Activated CD4-positive, alpha-beta T cell treated with anti-CD3 and anti-CD28 coated beads for 36 hours (primary cell): ENCODE measurements at regions not wholly inside any gene's neighbourhood (a gene's known extent, or its start where the extent isn't known, plus 50 kb on each side); places are given as distances from the start of the nearest gene placed in this dataset.
A peak's percentile ranks its signal among the peaks of the same experiment; 100 is the strongest.

Source experiments
- ATAC-seq: fragments of 200-7000 bp; cut with Tn5 transposase; one replicate; pipeline ENCODE4 v1.10.0; 2021; ENCODE audit warnings: mild to moderate bottlenecking, moderate library complexity
- CTCF ChIA-PET: fragments of 350-600 bp; sonication (Branson Sonifier 250); formaldehyde crosslinking; loops from one replicate; lab custom pipeline; 2021; ENCODE audit warnings: antibody characterized with exemption; lab: Charles Lee
- POLR2A ChIA-PET: fragments of 350-600 bp; sonication (Branson Sonifier 250); formaldehyde crosslinking; loops from one replicate; lab custom pipeline; 2021; ENCODE audit warnings: antibody characterized with exemption, inconsistent platforms; lab: Charles Lee
- DNase-seq: peaks from one replicate; pipeline ENCODE4 v3.0.0-alpha.2; 2020
- H3K27ac Mint-ChIP-seq: one replicate; pipeline ENCODE4 v1.8.0; 2021; ENCODE audit warnings: mixed read lengths
- H3K27me3 Mint-ChIP-seq: one replicate; pipeline ENCODE4 v1.8.0; 2021; ENCODE audit warnings: mixed read lengths
- H3K36me3 Mint-ChIP-seq: one replicate; pipeline ENCODE4 v1.8.0; 2021; ENCODE audit warnings: low read depth, mixed read lengths
- H3K4me1 Mint-ChIP-seq: one replicate; pipeline ENCODE4 v1.8.0; 2021; ENCODE audit warnings: mixed read lengths
- H3K4me3 Mint-ChIP-seq: one replicate; pipeline ENCODE4 v1.8.0; 2021; ENCODE audit warnings: mild to moderate bottlenecking, moderate library complexity, mixed read lengths
- H3K9me3 Mint-ChIP-seq: one replicate; pipeline ENCODE4 v1.8.0; 2021; ENCODE audit warnings: low read depth, mixed read lengths
- intact Hi-C, 2 experiments: fragments of 100-400 bp; cut with DNase I in 1 of 2; cut with micrococcal nuclease in 1 of 2; formaldehyde crosslinking; loops; one replicate each; pipeline versions ENCODE4 v1.14.2 to v1.15.1; 2022 to 2024; cut with DNase I, micrococcal nuclease

DNA sequence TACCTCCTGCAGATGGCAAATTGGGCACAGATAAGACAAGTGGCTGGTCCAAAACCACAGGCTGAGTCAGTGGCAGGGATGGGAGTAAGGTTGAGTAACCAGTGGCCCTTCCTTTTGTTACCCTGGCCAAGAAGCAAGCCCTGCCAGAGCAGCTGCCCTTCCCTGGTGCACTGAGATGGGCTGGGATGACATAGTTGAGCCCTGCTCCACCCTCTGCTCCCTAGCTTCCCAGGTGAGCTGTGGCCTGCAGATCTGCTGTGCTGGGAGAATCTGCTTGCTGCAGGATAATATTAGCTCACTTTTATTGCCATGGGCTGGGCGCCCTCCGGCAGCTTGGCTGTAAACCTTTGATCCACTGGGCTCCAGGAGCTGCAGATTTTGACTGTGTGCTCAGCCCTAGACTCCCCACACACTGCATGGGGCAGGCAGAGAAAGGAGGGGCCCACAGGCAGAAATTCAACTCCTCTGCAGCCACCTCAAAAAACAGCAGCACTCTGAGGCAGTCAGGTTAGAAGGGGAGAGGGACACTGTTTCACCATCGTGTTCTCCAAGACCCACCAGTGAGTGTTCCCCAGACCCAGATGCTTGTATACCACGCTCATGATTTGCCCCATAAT is 101.8 kb downstream of the CBLN1 start:
- H3K4me3 Mint-ChIP-seq = no peak overlapping the region
- intact Hi-C loops = loop anchor here in 1 of 2 experiments (10.0 kb wide), 1 partner anchor 495 kb away; no protein-coding TSS in a partner anchor
- H3K27me3 Mint-ChIP-seq = peaks cover 7% of the 10 kb centered on the region
- no peaks in the 10 kb centered on the region for H3K4me1 Mint-ChIP-seq
- CTCF ChIA-PET = no interaction called here
- H3K27ac Mint-ChIP-seq = no peak overlapping the region
- POLR2A ChIA-PET = no interaction called here
- no peaks in the 10 kb centered on the region for H3K36me3 Mint-ChIP-seq
- ATAC-seq (no peak), DNase-seq (no peak)
- peaks cover 2% of the 10 kb centered on the region for H3K9me3 Mint-ChIP-seq

- Mint-ChIP-seq H3K9me3 (no peaks in the 10 kb centered on the region), H3K4me3 (no peak overlapping the region), H3K36me3 (no peaks in the 10 kb centered on the region), H3K27me3 (no peaks in the 10 kb centered on the region), H3K4me1 (no peaks in the 10 kb centered on the region), H3K27ac (no peak overlapping the region)
- ChIA-PET POLR2A (no interaction called here), CTCF (no interaction called here)
- intact Hi-C loops = no loop called here
- ATAC-seq (no peak), DNase-seq (no peak)
Measured at GRCh38 chr16:49168126-49168525, 113.5 kb downstream of the CBLN1 start.

DNA sequence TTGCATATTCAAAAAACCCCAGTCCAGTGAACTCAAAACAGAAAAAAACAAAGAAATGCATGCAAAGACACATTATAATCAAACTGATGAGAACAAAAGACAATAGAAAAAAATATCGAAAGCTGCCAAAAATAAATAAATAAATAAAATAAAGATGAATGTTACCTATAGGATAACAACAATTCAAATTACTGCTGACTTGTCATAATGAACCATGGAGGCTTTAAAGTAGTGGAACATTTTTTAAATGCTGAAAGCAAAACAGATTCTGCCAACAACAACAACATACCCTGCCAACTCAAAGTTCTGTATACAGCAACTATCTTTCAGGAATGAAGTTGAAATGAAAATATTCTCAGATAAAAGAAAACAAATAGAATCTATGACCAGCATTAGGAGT is 116.6 kb downstream of the CBLN1 start:
- peaks cover 2% of the 10 kb centered on the region for H3K27me3 Mint-ChIP-seq
- intact Hi-C loops = no loop called here
- DNase-seq (no peak), ATAC-seq (no peak)
- POLR2A ChIA-PET = no interaction called here
- no peak overlapping the region for H3K4me3 Mint-ChIP-seq
- no peaks in the 10 kb centered on the region for H3K36me3 Mint-ChIP-seq
- H3K27ac Mint-ChIP-seq = no peak overlapping the region
- CTCF ChIA-PET = no interaction called here
- H3K9me3 Mint-ChIP-seq = peaks cover 5% of the 10 kb centered on the region
- no peaks in the 10 kb centered on the region for H3K4me1 Mint-ChIP-seq

DNA sequence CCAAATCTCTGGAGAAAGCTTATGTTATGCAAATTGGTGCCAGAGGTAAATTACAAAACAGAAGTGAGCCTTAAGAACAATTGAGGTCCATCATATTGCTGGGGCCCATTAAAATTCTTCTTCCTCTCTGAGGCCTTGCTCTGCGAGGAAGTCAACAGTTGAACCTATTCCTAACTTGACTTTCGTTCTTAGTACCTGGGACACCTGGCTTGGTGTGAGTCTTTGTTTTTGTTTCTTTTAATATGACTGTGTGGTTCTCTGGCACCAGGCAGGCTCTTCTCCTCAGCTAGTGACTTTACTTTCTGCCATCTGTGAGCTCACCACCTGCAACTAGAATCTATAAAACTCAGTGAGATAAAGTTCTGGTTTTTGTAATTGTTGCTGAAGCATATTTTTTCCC is 120.4 kb downstream of the CBLN1 start:
- CTCF ChIA-PET = no interaction called here
- ATAC-seq (no peak), DNase-seq (no peak)
- Mint-ChIP-seq H3K4me3 (no peak overlapping the region), H3K27me3 (peaks cover 2% of the 10 kb centered on the region), H3K27ac (no peak overlapping the region), H3K4me1 (no peaks in the 10 kb centered on the region), H3K36me3 (no peaks in the 10 kb centered on the region), H3K9me3 (peaks cover 16% of the 10 kb centered on the region)
- intact Hi-C loops = no loop called here
- POLR2A ChIA-PET = no interaction called here

- ChIA-PET CTCF (no interaction called here), POLR2A (no interaction called here)
- DNase-seq (peak; percentile 37), ATAC-seq (no peak)
- intact Hi-C loops = no loop called here
- Mint-ChIP-seq H3K27me3 (peaks cover 2% of the 10 kb centered on the region), H3K4me1 (no peaks in the 10 kb centered on the region), H3K27ac (no peak overlapping the region), H3K4me3 (no peak overlapping the region), H3K36me3 (no peaks in the 10 kb centered on the region), H3K9me3 (peaks cover 18% of the 10 kb centered on the region)
Measured at GRCh38 chr16:49158029-49158642, 123.5 kb downstream of the CBLN1 start.

GRCh38 chr16:49150341-49150740 is 131.3 kb downstream of the CBLN1 start:
- ChIA-PET CTCF (no interaction called here), POLR2A (no interaction called here)
- intact Hi-C loops = no loop called here
- H3K27ac Mint-ChIP-seq = no peak overlapping the region
- peaks cover 4% of the 10 kb centered on the region for H3K9me3 Mint-ChIP-seq
- no peaks in the 10 kb centered on the region for H3K27me3 Mint-ChIP-seq
- no peak for DNase-seq
- no peaks in the 10 kb centered on the region for H3K4me1 Mint-ChIP-seq
- no peak for ATAC-seq
- H3K4me3 Mint-ChIP-seq = no peak overlapping the region
- H3K36me3 Mint-ChIP-seq = no peaks in the 10 kb centered on the region

GRCh38 chr16:49148410-49148809 is 133.2 kb downstream of the CBLN1 start:
- H3K27ac Mint-ChIP-seq = no peak overlapping the region
- peaks cover 2% of the 10 kb centered on the region for H3K9me3 Mint-ChIP-seq
- no peaks in the 10 kb centered on the region for H3K27me3 Mint-ChIP-seq
- ATAC-seq (no peak), DNase-seq (no peak)
- POLR2A ChIA-PET = no interaction called here
- no peaks in the 10 kb centered on the region for H3K36me3 Mint-ChIP-seq
- no peak overlapping the region for H3K4me3 Mint-ChIP-seq
- intact Hi-C loops = no loop called here
- CTCF ChIA-PET = no interaction called here
- H3K4me1 Mint-ChIP-seq = no peaks in the 10 kb centered on the region

GRCh38 chr16:49140618-49141017 is 141.0 kb downstream of the CBLN1 start:
- peaks cover 12% of the 10 kb centered on the region for H3K9me3 Mint-ChIP-seq
- ChIA-PET POLR2A (no interaction called here), CTCF (no interaction called here)
- H3K36me3 Mint-ChIP-seq = no peaks in the 10 kb centered on the region
- no peaks in the 10 kb centered on the region for H3K27me3 Mint-ChIP-seq
- intact Hi-C loops = no loop called here
- no peak overlapping the region for H3K4me3 Mint-ChIP-seq
- H3K4me1 Mint-ChIP-seq = no peaks in the 10 kb centered on the region
- DNase-seq (no peak), ATAC-seq (no peak)
- H3K27ac Mint-ChIP-seq = no peak overlapping the region

DNA sequence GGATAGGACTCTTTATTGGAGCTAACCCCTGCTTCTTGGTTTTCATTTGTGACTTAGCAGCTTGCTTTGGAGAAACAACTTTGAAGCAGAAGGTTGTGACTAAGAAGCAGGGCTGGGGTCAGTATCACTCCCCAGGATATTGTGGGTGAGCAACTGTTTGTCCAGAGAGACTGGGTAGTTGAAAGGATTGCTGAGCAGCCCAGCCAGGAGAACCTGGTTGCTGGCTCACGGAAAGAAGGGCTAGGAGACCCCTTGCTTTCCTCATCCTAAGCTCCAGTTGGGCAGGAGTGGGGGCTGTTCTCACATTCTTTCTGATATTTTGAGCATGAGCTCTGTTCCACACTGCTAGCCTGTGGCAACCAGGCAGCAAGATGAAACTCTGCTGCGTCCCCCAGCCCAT is 151.2 kb downstream of the CBLN1 start:
- ChIA-PET POLR2A (no interaction called here), CTCF (no interaction called here)
- H3K4me3 Mint-ChIP-seq = no peak overlapping the region
- H3K9me3 Mint-ChIP-seq = peaks cover 5% of the 10 kb centered on the region
- no peaks in the 10 kb centered on the region for H3K27me3 Mint-ChIP-seq
- H3K36me3 Mint-ChIP-seq = no peaks in the 10 kb centered on the region
- ATAC-seq (no peak), DNase-seq (no peak)
- intact Hi-C loops = no loop called here
- no peak overlapping the region for H3K27ac Mint-ChIP-seq
- no peaks in the 10 kb centered on the region for H3K4me1 Mint-ChIP-seq

DNA sequence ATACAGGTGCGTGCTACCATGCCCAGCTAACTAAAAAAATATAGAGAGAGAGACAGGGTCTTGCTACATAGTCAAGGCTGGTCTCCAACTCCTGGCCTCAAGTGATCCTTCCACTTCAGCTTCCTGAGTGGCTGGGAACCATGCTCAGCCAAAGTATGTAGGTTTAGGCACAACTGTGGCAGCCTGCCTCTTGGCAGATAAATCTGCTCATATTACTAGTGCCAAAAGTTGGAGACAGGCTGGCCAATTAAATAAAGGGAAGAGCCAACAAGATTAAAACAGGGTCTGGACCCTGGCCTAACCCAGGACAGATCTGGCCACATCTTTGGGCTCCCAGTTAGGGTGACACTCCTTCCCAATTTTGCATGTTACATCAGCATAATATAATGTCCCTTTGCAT is 151.7 kb downstream of the CBLN1 start:
- no peak overlapping the region for H3K27ac Mint-ChIP-seq
- CTCF ChIA-PET = no interaction called here
- H3K4me3 Mint-ChIP-seq = no peak overlapping the region
- no peak for ATAC-seq
- DNase-seq = no peak
- POLR2A ChIA-PET = no interaction called here
- intact Hi-C loops = no loop called here
- no peaks in the 10 kb centered on the region for H3K27me3 Mint-ChIP-seq
- no peaks in the 10 kb centered on the region for H3K4me1 Mint-ChIP-seq
- peaks cover 5% of the 10 kb centered on the region for H3K9me3 Mint-ChIP-seq
- no peaks in the 10 kb centered on the region for H3K36me3 Mint-ChIP-seq

GRCh38 chr16:49128740-49129139 is 152.9 kb downstream of the CBLN1 start:
- CTCF ChIA-PET = no interaction called here
- DNase-seq (no peak), ATAC-seq (no peak)
- intact Hi-C loops = no loop called here
- POLR2A ChIA-PET = no interaction called here
- Mint-ChIP-seq H3K4me1 (no peaks in the 10 kb centered on the region), H3K4me3 (no peak overlapping the region), H3K27me3 (no peaks in the 10 kb centered on the region), H3K36me3 (no peaks in the 10 kb centered on the region), H3K9me3 (peaks cover 3% of the 10 kb centered on the region), H3K27ac (no peak overlapping the region)

GRCh38 chr16:49127103-49127502 is 154.5 kb downstream of the CBLN1 start:
- H3K27me3 Mint-ChIP-seq = no peaks in the 10 kb centered on the region
- intact Hi-C loops = no loop called here
- CTCF ChIA-PET = no interaction called here
- no peaks in the 10 kb centered on the region for H3K4me1 Mint-ChIP-seq
- no peak overlapping the region for H3K4me3 Mint-ChIP-seq
- POLR2A ChIA-PET = no interaction called here
- no peaks in the 10 kb centered on the region for H3K9me3 Mint-ChIP-seq
- ATAC-seq (no peak), DNase-seq (peak; percentile 6)
- no peak overlapping the region for H3K27ac Mint-ChIP-seq
- no peaks in the 10 kb centered on the region for H3K36me3 Mint-ChIP-seq
